AG04449 (cell line): ENCODE measurements at regions not wholly inside any gene's neighbourhood (a gene's known extent, or its start where the extent isn't known, plus 50 kb on each side); places are given as distances from the start of the nearest gene placed in this dataset.

Experiments
- CTCF ChIA-PET: fragments of 350-600 bp; formaldehyde crosslinking; extraction: SDS; loops from one replicate; lab custom pipeline; 2021; ENCODE audit warnings: antibody characterized with exemption; lab: Yijun Ruan, JAX
- POLR2A ChIA-PET: fragments of 400-600, 350-600 bp; formaldehyde crosslinking; extraction: SDS; loops from one replicate; lab custom pipeline; 2020; ENCODE audit warnings: antibody characterized with exemption, inconsistent platforms; lab: Yijun Ruan, JAX
- DNase-seq: peaks from one replicate; pipeline ENCODE4 v3.0.0-alpha.2; 2010; ENCODE audit warnings: low read depth, low spot score
- H3K4me3 ChIP-seq: 2 replicates; pipeline ENCODE4 v1.5.1; 2011; ENCODE audit warnings: low read depth, mild to moderate bottlenecking, control low read depth, low read length
- CTCF ChIP-seq: IDR thresholded peaks from one replicate; pipeline ENCODE4 v1.5.1; 2011; ENCODE audit warnings: mild to moderate bottlenecking, moderate library complexity, low read length, control low read depth, inconsistent platforms; ENCODE audit not compliant: insufficient read depth; ENCODE audit errors: missing control alignments

DNA sequence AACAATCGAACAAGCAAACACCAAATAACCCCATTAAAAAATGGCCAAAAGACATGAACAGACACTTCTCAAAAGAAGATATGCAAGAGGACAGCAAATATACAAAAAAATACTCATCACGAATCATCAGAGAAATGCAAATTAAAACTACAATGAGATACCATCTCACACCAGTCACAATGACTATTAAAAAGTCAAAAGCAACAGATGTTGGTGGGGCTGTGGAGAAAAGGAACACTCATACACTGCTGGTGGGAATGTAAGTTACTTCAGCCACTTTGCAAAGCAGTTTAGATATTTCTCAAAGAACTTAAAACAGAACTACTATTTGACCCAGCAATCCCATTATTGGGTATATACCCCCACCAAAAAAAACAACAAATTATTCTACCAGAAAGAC, 51.3 kb upstream of the FLI1 start:
- POLR2A ChIA-PET = no interaction called here

GRCh38 chr11:128643661-128644317, 50.1 kb upstream of the FLI1 start:
- POLR2A ChIA-PET = no interaction called here

More for the DNA sequence above, 51.3 kb upstream of the FLI1 start:
- no peak overlapping the region for H3K4me3 ChIP-seq
- CTCF ChIA-PET = interaction anchor here (0.9 to 6.6 kb wide), 2 partner anchors 11 to 14 kb away, joined by 3 to 61 read pairs; no protein-coding TSS in a partner anchor
- no peak for DNase-seq
- no peak for TF ChIP-seq CTCF

More at GRCh38 chr11:128643661-128644317, 50.1 kb upstream of the FLI1 start:
- TF ChIP-seq CTCF = no peak
- CTCF ChIA-PET = interaction anchor here (1.1 to 6.6 kb wide), 3 partner anchors 12 to 486 kb away, joined by 4 to 61 read pairs (median 15); no protein-coding TSS in a partner anchor
- DNase-seq = no peak
- H3K4me3 ChIP-seq = no peak overlapping the region
